Fibroblast of the aortic adventitia (primary cell): ENCODE measurements at regions not wholly inside any gene's neighbourhood (a gene's known extent, or its start where the extent isn't known, plus 50 kb on each side); places are given as distances from the start of the nearest gene placed in this dataset.

Experiments
- DNase-seq: peaks from one replicate; pipeline ENCODE4 v3.0.0-alpha.2; 2010; ENCODE audit warnings: low read depth
- H3K4me3 ChIP-seq: 2 replicates; pipeline ENCODE4 v1.5.1; 2011; ENCODE audit warnings: low read depth, mild to moderate bottlenecking, control low read depth, low read length, moderate library complexity
- TF ChIP-seq, protein P1 (sequence below): IDR thresholded peaks from 2 replicates; pipeline ENCODE4 v1.5.1; 2011; ENCODE audit warnings: mild to moderate bottlenecking, low read length, control low read depth, inconsistent platforms; ENCODE audit not compliant: insufficient read depth

DNA sequence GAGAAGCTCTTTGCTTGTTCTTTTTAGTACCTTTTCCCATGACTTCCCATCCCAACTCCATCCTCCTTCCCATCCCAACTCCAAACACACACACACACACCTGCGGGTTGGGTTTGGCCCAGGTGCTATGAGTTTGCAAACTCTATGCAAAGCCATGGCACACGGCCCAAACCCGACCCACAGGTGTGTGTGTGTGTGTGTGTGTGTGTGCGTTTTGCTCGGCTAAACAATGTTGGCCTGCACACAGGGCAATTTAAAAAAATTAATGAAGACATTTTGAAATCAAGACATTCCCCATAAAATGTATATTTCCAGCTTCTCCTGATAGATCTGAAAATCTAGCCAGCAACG lies 103.7 kb upstream of the TLE3 start:
- TF ChIP-seq, protein P1, sequence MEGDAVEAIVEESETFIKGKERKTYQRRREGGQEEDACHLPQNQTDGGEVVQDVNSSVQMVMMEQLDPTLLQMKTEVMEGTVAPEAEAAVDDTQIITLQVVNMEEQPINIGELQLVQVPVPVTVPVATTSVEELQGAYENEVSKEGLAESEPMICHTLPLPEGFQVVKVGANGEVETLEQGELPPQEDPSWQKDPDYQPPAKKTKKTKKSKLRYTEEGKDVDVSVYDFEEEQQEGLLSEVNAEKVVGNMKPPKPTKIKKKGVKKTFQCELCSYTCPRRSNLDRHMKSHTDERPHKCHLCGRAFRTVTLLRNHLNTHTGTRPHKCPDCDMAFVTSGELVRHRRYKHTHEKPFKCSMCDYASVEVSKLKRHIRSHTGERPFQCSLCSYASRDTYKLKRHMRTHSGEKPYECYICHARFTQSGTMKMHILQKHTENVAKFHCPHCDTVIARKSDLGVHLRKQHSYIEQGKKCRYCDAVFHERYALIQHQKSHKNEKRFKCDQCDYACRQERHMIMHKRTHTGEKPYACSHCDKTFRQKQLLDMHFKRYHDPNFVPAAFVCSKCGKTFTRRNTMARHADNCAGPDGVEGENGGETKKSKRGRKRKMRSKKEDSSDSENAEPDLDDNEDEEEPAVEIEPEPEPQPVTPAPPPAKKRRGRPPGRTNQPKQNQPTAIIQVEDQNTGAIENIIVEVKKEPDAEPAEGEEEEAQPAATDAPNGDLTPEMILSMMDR: no peak
- H3K4me3 ChIP-seq: no peak overlapping the region
- no peak for DNase-seq

DNA sequence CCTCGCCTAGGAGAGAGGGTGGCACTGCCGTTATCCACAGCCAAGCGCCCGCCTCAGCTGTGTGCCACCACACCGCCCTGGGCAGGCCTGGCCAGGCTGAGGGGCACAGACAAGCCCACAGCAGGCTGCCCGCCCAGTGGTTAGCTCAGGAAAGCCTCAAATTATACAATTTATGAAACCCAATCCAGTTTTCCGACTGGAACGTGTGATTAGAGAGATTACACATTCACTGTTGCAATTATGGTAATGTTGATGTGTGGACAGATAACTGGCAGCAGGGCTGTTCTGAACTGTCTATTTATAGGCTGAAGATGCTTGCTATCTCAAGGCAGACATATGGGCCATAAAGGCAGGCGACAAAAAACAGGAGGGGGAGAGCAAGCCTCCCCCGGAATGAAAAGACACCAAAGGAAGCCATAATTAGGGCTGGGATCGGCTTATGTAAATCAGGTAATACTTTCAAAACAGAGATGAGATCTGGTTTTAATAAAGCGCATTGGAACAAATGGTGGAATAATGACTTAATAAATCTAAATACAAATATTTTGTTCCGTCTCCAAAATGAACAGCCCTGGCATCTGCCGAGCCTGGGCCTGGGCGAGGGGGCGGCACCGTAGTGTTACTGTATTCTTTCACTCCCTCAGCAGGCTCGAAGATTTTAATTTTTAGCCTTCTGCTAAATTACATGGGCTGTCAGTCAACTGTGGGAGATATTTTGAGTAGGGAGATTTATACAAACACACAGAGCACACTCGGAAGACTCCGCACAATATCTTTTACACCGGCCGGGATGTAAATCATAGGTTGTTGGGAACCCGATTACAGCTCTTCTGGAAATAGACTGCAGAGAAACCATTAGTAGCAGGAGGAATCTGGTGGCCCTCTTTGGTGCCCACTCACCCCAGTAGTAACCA lies 103.1 kb upstream of the TLE3 start:
- TF ChIP-seq, protein P1: no peak
- no peak for DNase-seq
- no peak overlapping the region for H3K4me3 ChIP-seq

DNA sequence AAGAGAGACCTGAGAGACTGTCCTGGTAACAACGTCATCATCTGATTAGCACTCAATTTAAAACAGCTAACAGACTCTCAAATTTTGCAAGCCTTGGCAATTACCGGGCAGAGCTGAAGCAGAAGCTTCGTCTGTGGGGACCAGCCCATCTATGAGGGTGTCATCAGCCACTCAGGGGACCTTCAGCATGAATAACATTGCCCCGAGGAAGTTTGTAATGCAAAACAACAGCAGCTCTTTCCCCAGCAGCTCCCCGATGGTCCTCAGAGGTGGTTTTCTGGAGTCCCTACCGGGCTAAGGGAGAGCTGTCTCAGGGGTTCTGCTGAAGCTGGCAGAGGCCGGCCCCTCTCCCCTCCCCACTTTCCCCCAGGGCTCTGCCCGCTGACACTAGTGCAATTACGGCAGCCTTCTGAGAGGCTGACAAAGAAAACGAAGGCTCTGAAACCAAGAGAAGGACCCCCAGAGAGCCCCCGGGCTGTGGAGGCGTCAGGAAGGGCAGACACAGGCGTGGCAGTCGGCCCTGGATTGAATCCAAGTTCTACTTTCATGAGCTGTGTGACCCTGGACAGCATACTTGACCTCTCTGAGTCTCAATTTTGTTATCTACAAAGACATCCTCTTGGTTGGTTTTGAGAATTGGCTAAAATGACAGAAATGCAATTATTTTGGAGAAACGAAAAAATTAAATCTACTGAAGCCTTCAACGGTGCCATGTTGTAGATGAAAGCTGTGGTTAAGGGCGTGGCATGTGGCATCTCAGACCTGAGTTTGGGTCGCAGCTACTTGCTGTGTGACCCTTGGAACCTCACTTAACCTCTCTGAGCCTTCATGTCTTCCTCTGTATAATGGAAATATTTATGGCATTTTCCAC lies 102.1 kb upstream of the TLE3 start:
- TF ChIP-seq, protein P1: no peak
- DNase-seq: no peak

DNA sequence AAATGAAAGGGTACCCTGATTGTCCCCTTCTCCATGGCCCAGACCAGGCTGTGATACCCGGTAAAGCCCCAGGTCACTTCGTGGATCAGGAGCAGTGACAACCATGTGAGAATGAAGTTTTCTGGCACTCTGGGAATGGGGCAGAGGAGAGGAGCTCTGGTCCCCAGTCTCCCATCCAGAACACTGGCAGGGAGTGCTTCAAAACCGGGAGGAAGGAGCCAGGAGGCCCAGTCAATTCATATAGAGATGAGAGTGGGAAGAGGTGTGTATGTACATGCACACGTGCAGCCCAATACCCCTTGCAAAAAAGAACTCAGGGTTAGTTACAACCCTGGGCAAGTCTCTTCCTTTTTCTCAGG lies 101.4 kb upstream of the TLE3 start:
- DNase-seq: no peak
- TF ChIP-seq, protein P1: no peak
- no peak overlapping the region for H3K4me3 ChIP-seq

More for the DNA sequence above, 102.1 kb upstream of the TLE3 start:
- H3K4me3 ChIP-seq: no peak overlapping the region

DNA sequence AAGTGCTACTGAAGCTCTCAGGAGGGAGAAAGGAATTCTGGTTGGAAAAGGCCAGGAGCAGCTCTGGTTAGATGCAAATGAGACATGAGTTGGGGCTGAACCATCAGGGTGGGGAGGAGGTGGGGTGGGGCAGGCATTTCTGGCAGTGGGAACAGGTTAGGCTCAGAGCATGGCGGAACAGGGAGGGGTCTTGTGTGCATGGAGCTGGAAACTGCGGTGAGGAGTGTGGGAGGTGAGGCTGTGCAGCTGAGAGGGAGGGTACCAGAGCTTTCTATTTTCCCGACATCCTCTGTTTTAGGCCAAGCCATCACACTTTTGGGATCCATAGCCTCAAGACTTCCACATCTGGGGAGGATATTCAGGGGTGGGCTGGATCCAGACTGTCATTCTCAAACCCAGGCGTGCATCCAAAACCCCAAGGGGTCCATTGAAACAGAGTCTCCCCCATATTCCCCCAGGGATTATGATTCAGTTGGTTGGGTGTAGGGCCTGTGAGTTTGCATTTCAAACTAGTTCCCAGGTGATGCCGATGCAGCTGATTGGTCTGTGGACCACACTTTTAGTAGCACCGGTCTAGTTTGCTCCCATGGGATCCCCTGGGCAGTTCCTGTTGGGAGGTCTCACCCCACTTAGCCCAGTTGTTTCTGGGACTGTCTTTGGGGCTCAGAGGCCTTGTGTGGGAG lies 100.9 kb upstream of the TLE3 start:
- TF ChIP-seq, protein P1: no peak
- H3K4me3 ChIP-seq: no peak overlapping the region
- no peak for DNase-seq

DNA sequence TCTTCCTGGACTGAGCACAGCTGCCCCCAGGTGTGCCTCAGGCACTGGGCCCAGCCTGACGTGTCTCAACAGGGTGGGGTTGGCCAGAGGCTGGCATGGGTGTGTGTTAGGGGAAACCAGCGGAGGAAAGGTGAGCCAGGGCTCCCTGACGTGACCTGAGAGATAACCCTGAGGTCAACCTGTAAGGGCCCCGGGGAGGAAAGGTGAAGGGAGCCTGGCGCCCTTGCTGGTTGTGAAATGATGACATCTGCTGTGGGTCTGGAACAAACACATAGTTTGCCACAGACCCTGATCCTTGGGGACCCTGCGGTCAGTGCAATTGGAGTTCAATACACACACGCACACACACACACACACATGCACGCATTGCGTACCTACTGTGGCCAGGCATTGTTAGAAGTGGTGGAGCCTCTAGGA lies 100.2 kb upstream of the TLE3 start:
- H3K4me3 ChIP-seq: no peak overlapping the region
- DNase-seq: no peak
- TF ChIP-seq, protein P1: no peak
